NCI-H128 (cell line): ENCODE measurements at regions not wholly inside any gene's neighbourhood (a gene's known extent, or its start where the extent isn't known, plus 50 kb on each side); places are given as distances from the start of the nearest gene placed in this dataset.
"Not testable (repeated sequence)": the region's sequence is repeated elsewhere in the genome, so short reads cannot be mapped to it uniquely, and the experiment has no call there.

ENCODE experiments used
- DNase-seq: peaks from one replicate; lab custom pipeline; 2025; ENCODE audit not compliant: unreplicated experiment; lab: John Stamatoyannopoulos, UW

DNA sequence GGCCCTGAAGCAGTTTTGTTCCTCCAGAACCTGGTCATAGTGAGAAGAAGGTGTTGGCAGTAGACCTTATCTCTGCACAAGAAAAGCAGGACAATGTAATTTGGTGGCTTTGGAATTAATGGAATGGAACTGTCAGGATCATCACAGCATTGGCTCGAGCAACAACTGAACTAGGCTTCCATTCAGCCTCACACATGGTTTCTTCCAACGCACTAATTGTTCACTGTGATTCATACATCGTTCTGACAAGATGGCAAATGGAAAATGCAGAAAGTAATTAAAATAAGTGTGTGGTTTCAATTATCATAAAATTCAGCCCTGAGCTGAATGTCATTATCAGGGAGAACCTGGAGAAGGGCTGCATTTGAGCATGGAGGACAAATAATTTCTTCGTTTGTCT, 80.6 kb downstream of the MFSD1 start:
- DNase-seq: no peak

DNA sequence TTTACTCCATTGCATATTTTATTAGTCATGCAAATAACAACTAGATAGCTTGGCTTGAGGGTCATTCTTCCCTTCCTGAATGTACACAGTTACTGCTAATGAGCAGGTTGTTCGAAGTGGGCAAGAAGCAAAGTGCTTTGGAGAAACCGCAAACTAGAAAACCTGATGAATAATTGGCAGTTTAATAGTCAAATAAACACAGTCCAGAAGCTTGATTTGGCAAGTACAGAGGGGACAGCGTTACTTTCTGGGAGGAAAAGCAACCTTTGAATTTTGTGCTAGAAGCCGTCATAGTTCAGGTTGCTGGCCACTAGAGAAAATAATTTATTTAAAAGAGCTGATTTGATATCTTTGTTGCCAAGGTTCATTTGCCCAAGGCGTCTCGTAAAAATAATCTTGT, 94.9 kb downstream of the MFSD1 start:
- DNase-seq: no peak

DNA sequence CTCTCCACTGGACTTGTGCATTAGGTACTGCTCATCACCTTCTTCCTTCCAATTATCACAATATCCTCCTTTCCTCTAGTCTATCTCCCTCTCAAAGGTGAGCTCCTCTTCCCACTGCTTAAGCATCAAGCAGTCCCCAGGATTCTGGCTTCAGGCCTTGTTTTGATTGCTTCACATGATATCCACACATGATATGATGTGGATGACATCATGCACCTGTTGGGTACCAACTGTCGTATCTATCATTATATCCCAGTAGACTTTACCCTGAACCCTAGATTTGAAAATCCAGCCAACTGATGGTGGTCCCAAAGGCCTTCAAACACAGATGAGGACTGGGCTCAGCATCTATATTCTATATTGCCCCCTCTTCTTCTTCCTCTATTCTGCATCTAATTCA, 104.9 kb downstream of the MFSD1 start:
- DNase-seq: no peak

DNA sequence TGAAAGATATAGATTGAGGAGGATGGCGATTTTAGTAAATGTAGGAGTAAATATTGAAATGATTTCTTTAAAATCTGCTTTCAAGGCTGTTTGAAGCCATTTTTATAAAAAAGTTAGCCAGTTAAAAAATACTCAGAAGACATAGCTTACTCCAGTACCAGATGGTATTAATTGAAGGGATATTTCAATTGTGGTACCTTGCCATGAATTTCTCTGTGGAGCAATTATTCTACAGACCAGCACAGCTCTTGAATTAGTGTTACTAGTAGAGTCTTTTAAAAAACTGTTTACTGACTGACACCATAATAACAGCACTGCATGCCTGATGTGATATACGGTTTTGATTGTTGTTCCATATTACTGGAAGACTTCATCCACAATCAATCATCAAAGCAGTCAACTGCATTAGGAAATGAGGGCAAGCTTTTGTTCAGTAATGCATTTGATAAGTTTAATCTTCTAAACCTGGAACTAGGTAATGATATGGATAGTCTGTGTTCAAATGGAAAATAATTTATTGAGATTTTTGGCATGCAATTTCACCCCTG, 106.4 kb downstream of the MFSD1 start:
- no peak for DNase-seq

DNA sequence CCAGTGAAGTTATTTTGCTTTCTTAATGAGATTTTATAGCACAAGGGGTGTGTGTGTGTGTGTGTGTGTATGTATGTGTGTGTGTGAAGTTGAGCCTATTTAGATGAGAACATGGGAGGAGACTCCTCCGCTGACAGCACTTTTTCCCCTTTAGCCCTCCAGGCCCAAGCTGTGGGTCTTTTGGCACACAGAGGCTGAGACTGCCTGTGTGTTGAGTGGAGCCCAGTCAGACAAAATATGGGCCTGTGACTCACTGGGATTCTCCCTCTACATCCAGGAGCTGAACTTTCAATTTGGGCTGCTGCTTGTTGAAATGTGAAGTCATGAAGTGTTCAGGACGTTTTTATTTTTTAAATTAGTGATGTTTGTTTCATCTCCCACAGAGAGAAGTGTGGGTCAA, 108.0 kb downstream of the MFSD1 start:
- DNase-seq: no peak

DNA sequence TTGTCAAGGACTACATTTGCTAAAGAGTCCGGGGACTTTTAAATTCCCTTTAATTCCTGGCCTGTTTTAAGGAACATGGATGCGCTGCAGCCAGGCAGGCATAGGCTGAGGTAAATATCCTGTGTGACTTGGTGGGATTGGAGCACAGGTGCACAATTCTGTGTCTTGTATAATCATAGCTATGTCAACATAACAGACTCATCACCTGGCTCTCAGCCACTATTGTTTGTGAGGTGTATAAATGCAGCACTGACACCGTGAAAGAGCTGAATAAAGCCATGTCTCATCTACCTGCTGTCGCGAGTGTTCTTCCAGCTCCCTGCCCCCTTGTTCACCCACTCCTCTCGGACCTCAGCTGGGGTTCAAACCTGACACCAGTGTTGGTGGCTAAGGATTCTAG, 109.7 kb downstream of the MFSD1 start:
- no peak for DNase-seq

DNA sequence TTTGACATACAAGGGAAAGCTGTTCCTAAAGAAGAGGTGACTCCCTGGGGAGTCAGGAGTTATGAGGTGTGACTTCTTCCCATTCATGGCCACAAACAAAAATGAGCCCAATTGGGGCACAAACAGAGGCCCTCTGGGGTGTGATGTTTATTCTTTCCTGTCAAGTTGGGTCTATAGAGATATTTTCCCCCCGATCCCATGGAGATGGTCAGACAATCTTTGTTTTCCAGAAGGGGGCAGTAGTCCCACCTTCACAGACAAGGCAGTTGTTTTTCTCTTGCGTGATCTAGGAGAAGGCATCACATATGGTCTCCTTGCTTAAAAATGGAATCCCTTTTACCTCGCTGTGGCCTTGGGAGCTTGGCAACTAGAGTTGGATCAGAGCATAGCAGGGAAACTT, 110.3 kb downstream of the MFSD1 start:
- DNase-seq: no peak

DNA sequence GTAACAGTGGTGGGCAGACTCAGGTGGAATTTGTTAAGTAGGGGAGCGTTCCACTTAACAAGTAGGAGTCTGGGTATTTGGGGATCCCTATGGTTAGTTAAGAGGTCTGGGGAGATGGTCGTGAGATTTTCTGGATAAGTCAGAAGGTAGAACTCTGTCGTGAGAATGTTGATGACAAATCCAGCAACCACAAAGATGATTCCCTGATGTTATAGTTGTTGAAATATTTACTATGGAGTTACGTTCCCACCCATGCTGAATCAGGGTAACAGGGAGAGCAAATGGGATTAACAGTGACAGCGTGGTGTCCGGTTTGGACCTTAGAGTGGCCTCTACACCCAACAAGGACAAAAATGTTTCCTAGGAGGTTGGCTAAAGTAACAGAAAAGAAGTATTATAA, 110.8 kb downstream of the MFSD1 start:
- no peak for DNase-seq

DNA sequence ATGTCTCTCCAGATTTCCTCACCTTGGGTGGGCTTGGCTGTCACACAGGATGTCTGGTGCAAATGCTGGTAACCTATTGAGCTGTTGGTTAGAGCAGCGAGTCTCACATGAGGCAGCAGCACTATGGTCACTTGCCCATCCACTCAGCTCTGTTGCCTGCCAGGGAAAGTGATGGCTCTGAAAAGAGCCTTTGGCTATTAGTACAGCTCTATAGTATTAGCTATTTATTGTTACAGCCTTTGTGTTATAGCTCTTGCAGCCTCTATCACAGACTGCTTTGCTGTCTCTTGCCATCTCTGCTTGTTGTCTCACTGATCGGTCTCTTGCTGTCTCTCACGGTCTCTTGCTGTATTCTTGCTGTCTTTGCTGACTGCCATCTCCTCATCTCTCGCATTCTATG, 114.3 kb downstream of the MFSD1 start:
- no peak for DNase-seq

DNA sequence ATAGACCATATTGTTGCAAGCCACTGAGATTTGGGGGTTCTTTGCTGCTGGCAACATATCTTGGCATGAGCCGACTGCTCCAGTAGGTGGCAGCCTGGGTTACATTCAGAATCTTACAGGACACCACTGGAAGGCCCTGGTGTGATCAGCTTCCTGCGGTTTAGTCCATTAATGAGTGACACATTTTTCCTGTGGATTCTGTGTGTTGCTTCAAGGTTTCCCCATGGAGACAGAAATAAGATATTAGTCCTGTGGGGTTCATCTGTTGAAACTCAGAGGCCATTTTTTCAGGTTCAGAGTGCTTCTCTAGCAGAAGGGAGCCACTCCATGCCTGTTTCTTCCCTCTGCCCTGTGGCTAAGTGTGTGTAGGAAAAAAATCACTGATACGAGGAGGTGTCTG, 116.2 kb downstream of the MFSD1 start:
- DNase-seq: peak; percentile 16

DNA sequence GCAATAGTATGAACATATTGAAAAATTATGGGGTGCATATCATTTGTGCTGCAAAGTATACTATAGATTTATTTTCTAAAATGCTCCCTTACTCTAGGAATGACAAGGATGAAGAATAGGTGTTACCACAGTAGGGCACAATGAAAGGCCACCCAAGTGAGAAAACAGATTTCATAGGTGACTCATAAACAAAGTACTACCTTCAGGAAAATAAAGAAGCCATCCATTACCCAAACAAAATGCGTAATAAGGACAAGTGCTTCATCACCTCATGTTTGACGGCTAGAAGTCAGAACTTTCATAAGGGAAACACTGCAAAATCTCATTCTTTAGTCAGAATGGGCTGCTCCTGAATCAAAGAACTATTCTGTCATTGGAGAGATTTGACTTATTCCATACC, 116.6 kb downstream of the MFSD1 start:
- no peak for DNase-seq

DNA sequence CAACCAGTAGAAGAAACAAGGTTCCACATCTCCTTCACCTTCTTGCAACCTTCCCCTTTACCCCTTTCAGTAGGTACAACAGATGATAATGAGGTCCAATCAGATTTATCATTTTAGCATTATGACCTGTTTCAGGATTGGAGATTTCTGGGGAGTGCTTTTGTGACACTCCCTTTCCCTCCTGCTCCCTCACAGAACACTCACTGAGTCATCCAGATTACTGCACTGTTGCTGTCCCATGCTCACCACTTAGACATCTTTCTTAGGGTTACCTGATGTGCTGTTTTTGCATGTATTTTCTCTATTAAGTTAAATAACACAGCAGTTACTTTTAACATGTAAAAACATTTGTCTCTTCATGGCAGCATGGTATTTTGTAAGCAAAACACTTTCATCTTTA, 118.5 kb downstream of the MFSD1 start:
- no peak for DNase-seq

DNA sequence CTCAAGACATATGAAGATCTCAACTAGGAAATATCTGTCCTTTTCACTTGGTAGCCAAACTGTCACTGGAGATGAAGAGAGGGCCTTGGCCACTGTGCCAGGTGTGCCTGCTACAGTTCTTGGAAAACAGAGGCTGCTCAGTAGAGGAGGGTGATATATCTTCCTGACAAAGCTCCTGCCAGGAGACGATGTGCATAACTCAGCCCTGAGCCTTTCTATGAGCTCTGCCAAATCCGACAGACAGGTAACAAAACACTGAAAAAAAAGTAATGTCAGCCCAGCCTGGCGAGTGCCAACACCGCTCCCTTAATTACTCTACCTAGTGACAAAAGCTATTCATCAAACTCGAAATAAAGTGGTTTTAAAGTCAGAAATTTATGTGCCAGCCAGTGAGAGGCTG, 123.2 kb downstream of the MFSD1 start:
- no peak for DNase-seq

DNA sequence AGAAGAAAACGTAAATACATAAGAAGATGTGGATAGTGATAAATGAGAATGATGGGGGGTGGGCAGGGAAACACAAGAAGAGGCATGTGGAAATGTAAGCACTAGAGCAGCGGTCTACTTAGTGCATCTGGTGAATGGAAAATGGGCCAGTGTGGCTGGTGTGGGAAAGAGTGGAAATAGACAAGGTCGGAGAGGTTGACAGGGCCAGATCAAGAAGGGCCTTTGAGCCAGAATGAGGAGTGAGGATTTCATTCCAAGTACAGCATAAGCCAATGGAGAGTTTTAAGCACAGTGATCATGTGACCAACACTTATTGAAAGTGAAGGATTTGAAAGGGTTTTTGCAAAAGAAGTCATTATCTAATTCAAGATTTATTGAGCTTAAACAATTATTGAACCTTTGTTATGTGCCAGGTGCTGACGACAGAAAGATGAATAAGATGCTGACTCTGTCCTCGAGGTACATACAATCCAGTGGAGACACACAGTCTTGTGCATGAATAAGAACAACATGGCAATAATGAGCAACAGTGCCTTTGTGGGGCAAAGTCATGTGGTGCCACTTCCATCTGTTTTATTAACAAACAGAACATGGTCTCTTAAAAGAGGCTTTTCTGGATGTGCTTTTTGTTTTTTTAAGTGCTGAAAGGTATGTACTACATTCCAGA, 124.1 kb downstream of the MFSD1 start:
- no peak for DNase-seq

DNA sequence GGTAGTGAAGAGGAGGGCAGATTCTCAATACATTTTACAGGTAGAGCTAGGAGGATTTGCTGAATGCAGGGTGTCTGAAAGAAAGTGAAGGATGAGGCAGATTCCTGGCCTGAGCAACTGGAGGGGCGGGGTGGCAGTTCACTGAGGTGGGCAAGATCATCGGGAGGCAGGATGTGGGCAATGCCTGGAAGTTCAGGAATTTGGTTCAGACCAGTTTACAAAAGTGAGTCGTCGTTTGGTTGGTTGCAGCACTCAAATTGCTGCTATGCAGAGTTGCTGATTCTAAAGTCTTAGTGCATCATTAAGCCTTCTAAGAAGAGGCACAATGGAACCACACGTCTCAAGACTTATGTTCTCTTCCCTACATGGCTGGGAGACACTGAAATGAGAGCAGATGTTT, 134.0 kb downstream of the MFSD1 start:
- no peak for DNase-seq

DNA sequence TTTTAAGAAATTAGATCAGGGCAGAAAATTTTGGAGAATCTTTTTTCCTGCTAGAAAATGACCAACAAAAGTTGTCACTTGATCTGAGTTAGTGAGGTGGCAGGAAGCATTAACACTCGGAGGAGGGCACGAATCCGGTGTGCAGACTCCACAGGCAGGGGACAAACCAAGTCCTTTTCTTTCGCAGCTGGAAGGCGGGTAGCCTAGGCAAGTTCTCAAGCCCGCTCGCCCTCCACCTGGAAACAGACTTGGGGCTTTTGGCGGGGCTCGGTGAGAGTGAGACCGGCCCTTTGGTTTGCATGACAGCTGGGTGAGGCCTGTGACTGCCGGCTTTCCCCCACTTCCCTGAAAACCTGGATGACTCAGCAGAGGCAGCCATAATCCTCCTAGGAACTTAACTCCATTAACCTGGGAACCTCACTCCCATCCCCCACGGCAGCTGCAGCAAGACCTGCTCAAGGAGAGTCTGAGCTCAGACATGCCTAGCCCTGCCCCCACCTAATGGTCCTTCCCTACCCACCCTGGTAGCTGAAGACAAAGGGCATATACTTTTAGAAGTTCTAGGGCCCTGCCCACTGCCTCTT, 134.8 kb downstream of the MFSD1 start:
- no peak for DNase-seq

DNA sequence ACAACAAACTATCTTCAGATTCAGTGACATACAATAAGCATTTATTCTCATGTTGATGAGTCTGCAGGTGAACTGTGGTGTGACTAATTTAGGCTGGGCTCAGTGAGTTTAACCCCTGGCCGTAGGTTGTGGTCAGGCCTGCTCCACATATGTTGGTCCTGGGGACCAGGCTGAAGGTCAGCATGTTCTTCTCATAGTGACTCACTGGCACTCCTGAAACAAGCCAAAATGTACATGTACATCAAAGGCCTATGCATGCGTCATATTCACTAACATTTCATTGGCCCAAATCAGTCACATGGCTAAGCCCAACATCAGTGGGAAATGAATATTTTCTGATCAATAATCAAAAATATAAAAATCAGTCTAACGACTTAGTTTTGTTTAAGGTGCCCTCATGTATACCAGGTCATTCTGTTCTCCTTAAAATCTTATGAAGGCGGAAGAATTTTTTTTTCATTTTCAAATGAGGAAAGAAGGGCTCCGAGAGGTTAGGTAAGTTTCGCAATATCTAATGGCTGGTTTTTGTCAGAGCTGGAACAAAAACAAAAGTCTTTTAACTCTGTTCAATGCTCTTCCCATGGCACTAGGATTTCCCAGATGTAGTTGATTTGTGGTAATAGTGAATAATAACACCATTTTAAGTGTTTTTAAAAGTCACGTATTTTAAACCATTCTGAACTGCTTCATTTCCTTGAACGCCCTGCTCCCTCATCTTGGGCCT, 148.5 kb downstream of the MFSD1 start:
- DNase-seq: no peak

DNA sequence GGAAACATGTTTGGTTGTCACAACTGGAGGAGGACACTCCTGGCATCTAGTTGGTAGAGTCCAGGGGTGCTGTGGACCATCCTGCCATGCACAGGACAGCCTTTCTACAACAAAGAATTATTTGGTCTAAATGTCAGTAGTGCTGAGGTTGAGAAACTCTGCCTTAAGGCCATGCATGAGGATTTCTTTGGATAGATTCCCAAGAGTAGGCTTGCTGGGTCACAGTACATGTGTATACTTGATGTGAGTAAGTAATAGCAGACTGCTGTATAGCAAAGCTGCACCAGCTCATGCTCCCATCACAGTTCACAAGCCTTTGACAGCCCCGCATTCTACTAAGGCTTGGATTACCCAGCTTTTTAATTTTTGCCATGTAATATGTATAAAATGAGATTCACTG, 151.3 kb downstream of the MFSD1 start:
- no peak for DNase-seq

DNA sequence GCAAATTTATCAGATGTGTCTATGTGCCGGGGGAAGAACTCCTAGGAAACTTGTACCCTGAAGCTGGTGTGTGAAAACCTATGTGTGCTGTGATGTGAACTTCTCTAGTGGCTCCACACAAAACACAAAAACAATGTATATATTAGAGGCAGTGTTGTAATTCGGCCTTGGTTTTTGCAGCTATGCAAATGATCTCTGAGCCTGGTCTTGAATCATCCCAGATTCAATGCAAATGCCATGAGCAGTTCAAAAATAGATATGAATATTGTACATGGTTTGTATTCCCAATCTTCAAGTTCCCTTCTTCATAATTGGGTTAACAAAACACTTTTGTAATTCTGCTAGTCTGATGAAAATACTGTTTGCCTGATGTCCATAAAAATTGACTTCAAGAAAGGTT, 152.6 kb downstream of the MFSD1 start:
- DNase-seq: no peak

DNA sequence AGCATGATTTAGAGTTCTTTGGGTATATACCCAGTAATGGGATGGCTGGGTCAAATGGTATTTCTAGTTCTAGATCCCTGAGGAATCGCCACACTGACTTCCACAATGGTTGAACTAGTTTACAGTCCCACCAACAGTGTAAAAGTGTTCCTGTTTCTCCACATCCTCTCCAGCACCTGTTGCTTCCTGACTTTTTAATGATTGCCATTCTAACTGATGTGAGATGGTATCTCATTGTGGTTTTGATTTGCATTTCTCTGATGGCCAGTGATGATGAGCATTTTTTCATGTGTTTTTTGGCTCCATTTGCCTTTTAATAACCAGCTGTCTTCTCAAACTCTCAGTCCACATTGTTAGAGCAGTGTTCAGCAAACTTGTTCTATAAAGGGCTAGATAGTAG, 155.9 kb downstream of the MFSD1 start:
- not testable (repeated sequence) for DNase-seq

DNA sequence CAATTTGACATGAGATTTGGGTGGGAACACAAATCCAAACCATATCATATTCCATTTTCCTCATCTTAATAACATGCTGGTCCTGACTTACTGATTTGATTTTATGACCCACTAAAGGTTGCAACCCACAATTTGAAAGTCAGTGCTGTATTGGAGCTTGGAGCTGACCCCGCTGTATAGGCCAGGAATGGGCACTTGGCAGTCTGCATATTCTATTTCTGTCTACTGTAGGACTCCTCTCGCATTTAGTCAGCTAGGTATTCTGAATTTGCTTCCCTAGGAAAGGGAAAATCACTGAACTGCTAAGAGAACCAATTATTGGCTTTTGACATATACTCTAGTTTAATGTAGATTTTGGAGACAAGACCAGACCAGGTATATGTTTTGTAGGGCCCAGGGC, 157.0 kb downstream of the MFSD1 start:
- DNase-seq: no peak

DNA sequence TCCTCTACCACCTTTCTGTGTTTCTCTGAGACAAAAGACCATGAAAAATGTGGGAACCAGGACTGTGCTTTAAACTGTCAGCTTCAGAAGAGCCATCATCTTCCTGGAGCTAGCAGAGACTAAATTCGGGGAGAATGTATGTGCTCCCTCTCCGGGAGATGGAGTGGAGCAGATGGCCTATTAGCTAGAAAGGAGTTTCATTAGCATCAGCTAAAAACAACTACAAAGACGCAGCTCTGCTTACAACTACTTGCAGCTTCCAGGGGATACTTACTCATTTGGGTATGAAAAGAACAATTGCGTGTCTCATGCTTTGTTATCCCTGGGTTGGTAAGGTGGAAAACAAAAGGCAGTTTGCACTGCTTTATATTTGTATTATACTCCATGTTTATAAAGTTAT, 159.6 kb downstream of the MFSD1 start:
- DNase-seq: no peak
